K562 (cell line): ENCODE measurements at regions not wholly inside any gene's neighbourhood (a gene's known extent, or its start where the extent isn't known, plus 50 kb on each side); places are given as distances from the start of the nearest gene placed in this dataset.

Experiments
- ATAC-seq: fragments of 200-7000 bp; cut with Tn5 transposase; 3 replicates; pipeline ENCODE4 v1.9.1; 2020; ENCODE audit warnings: moderate library complexity
- BruUV-seq: library from RNA; stranded (reverse); fragments of 400-500 nt; replicated peaks from 2 replicates; lab custom pipeline; 2021; lab: Mats Ljungman, UMichigan
- CTCF ChIA-PET: fragments of 300-600 bp; formaldehyde crosslinking; extraction: SDS; loops from one replicate; lab custom pipeline; 2021; ENCODE audit warnings: low intra/inter-chr PET ratio; lab: Yijun Ruan, JAX
- POLR2A ChIA-PET: fragments of 300-600, 350-650 bp; sonication (Branson Sonifier 250); formaldehyde crosslinking; extraction: SDS; loops from one replicate; lab custom pipeline; 2021; ENCODE audit warnings: antibody characterized with exemption, inconsistent platforms; lab: Yijun Ruan, JAX
- DNase-seq, 4 experiments: peaks; one replicate each; pipeline versions ENCODE4 v3.0.0 to v3.0.0-alpha.2; 2011 to 2018; ENCODE audit warnings: low spot score in 3 of 4, mixed read lengths in 3 of 4; ENCODE audit errors: extremely low read depth in 1 of 4
- FAIRE-seq: peaks from 2 replicates; lab custom pipeline; 2011; peaks lifted over from hg19 to GRCh38; lab: Jason Lieb, UNC
- H2AFZ ChIP-seq: 2 replicates; pipeline ENCODE4 v1.6.0; 2011; ENCODE audit warnings: low read depth, low read length, control low read depth, inconsistent platforms
- H3K27ac ChIP-seq: fragments of 200-600 bp; 3 replicates; pipeline ENCODE4 v1.8.0; 2011; ENCODE audit warnings: low read depth, mild to moderate bottlenecking, control low read depth, inconsistent platforms, low read length, moderate library complexity, mixed read lengths; ENCODE audit errors: extremely low read depth
- H3K27me3 ChIP-seq, 2 experiments: fragments of 300-600 bp in 1 of 2; 2 replicates in 1 of 2; 3 replicates in 1 of 2; pipeline versions ENCODE4 v1.6.0 to v1.8.0; 2011; ENCODE audit warnings: inconsistent platforms in 2 of 2, low read length in 2 of 2, mild to moderate bottlenecking in 1 of 2, mixed read lengths in 1 of 2, moderate library complexity in 1 of 2; ENCODE audit not compliant: control insufficient read depth in 2 of 2, insufficient read depth in 2 of 2
- H3K36me3 ChIP-seq: fragments of 300-600 bp; 3 replicates; pipeline ENCODE4 v1.8.0; 2011; ENCODE audit warnings: mild to moderate bottlenecking, low read length, inconsistent platforms; ENCODE audit not compliant: control insufficient read depth, insufficient read depth
- H3K4me1 ChIP-seq, 2 experiments: fragments of 200-600 bp in 1 of 2; replicated peaks in 1 of 2; 2 replicates in 1 of 2; 3 replicates in 1 of 2; pipeline versions ENCODE4 v1.5.1 to v1.8.0; 2011; ENCODE audit warnings: inconsistent platforms in 2 of 2, low read length in 2 of 2, mild to moderate bottlenecking in 1 of 2, mixed read lengths in 1 of 2, moderate library complexity in 1 of 2; ENCODE audit not compliant: control insufficient read depth in 2 of 2, insufficient read depth in 2 of 2
- H3K4me2 ChIP-seq: 2 replicates; pipeline ENCODE4 v1.6.1; 2011; ENCODE audit warnings: low read length, control low read depth, inconsistent platforms, mixed read lengths; ENCODE audit not compliant: insufficient read depth
- H3K4me3 ChIP-seq: fragments of 200-600 bp; sonication (generic), shearing (Covaris generic); 2 replicates; pipeline ENCODE4 v1.5.1; 2016; ENCODE audit warnings: control low read depth, inconsistent platforms
- H3K79me2 ChIP-seq: fragments of 200-600 bp; 3 replicates; pipeline ENCODE4 v1.8.0; 2011; ENCODE audit warnings: low read length, inconsistent platforms; ENCODE audit not compliant: control insufficient read depth, insufficient read depth
- H3K9ac ChIP-seq, 2 experiments: 2 replicates each; pipeline versions ENCODE4 v1.6.0 to v1.6.1; 2011; ENCODE audit warnings: low read depth in 2 of 2, low read length in 2 of 2, control low read depth in 1 of 2, inconsistent platforms in 1 of 2, mild to moderate bottlenecking in 1 of 2, mixed read lengths in 1 of 2; ENCODE audit not compliant: insufficient read depth in 1 of 2
- H3K9me1 ChIP-seq: one replicate; pipeline ENCODE4 v1.6.0; 2011; ENCODE audit warnings: inconsistent platforms, mild to moderate bottlenecking, low read length, moderate library complexity; ENCODE audit not compliant: control insufficient read depth, insufficient read depth
- H3K9me3 ChIP-seq: replicated peaks from 2 replicates; pipeline ENCODE4 v1.5.1; 2011; ENCODE audit warnings: low read depth, low read length, inconsistent platforms; ENCODE audit not compliant: control insufficient read depth, insufficient read depth
- H4K20me1 ChIP-seq: replicated peaks from 2 replicates; pipeline ENCODE4 v1.6.1; 2011; ENCODE audit warnings: low read length, inconsistent platforms, mixed read lengths; ENCODE audit not compliant: control insufficient read depth, insufficient read depth
- ARID2 ChIP-seq: fragments of 450-650 bp; IDR thresholded peaks from 2 replicates; pipeline ENCODE4 v1.6.1; 2017; ENCODE audit warnings: antibody characterized with exemption, mild to moderate bottlenecking
- HOXB6 ChIP-seq: fragments of 250-450 bp; sonication (Bioruptor Pico); IDR thresholded peaks from 2 replicates; pipeline ENCODE4 v1.5.1; 2022; ENCODE audit warnings: mild to moderate bottlenecking, borderline replicate concordance
- PHB ChIP-seq: fragments of 250-450 bp; sonication (Bioruptor Pico); IDR thresholded peaks from 2 replicates; pipeline ENCODE4 v1.5.0; 2021
- RFX5 ChIP-seq: IDR thresholded peaks from 2 replicates; pipeline ENCODE4 v1.6.1; 2011; ENCODE audit warnings: low read depth, mild to moderate bottlenecking, improper control_type of control experiment, low read length
- ZNF239 ChIP-seq: fragments of 250-450 bp; sonication (Bioruptor Pico); IDR thresholded peaks from 2 replicates; pipeline ENCODE4 v1.4.0; 2020; ENCODE audit warnings: mild to moderate bottlenecking
- ZNF253 ChIP-seq: fragments of 250-450 bp; sonication (Bioruptor Pico); conservative IDR thresholded peaks from 2 replicates; pipeline ENCODE4 v1.6.1; 2021; ENCODE audit warnings: mild to moderate bottlenecking
- ZNF830 ChIP-seq: fragments of 250-450 bp; sonication (Bioruptor Pico); IDR thresholded peaks from 2 replicates; pipeline ENCODE4 v1.5.0; 2021; ENCODE audit warnings: mild to moderate bottlenecking
- WGBS: fragments of 100-300 bp; shearing (Covaris generic); methylation state at CpG from one replicate; pipeline ENCODE4 v1.1.6; 2016; ENCODE audit warnings: low coverage, mixed read lengths; ENCODE audit not compliant: insufficient coverage; ENCODE audit errors: missing lambda C conversion rate; 5-methylcytosine and 5-hydroxymethylcytosine counted together
- in situ Hi-C: fragments of 300-500 bp; cut with MboI; formaldehyde crosslinking; loops from 4 replicates; pipeline ENCODE4 v1.15.0; 2018; ENCODE audit warnings: inconsistent platforms, mixed read lengths
- intact Hi-C: fragments of 100-400 bp; cut with micrococcal nuclease; formaldehyde crosslinking; loops from 2 replicates; pipeline ENCODE4 v1.14.2; 2022
- TF ChIP-seq, protein P1 (sequence below): sonication (generic); formaldehyde crosslinking; IDR thresholded peaks from 2 replicates; pipeline ENCODE4 v1.8.1; 2022; ENCODE audit warnings: missing genetic modification reagents
- TF ChIP-seq, protein P2 (sequence below): sonication (generic); formaldehyde crosslinking; IDR thresholded peaks from 2 replicates; pipeline ENCODE4 v1.8.1; 2022; ENCODE audit warnings: missing genetic modification reagents
- TF ChIP-seq, protein P3 (sequence below): fragments of 250-450 bp; sonication (Bioruptor Pico); IDR thresholded peaks from 2 replicates; pipeline ENCODE4 v1.8.0; 2022; ENCODE audit warnings: inconsistent platforms
- TF ChIP-seq, protein P4 (sequence below): sonication (generic); formaldehyde crosslinking; IDR thresholded peaks from 2 replicates; pipeline ENCODE4 v1.8.1; 2023; ENCODE audit warnings: mild to moderate bottlenecking, missing genetic modification reagents
- TF ChIP-seq, protein P5 (sequence below): sonication (generic); formaldehyde crosslinking; IDR thresholded peaks from 2 replicates; pipeline ENCODE4 v1.8.1; 2023; ENCODE audit warnings: mild to moderate bottlenecking, missing genetic modification reagents

DNA sequence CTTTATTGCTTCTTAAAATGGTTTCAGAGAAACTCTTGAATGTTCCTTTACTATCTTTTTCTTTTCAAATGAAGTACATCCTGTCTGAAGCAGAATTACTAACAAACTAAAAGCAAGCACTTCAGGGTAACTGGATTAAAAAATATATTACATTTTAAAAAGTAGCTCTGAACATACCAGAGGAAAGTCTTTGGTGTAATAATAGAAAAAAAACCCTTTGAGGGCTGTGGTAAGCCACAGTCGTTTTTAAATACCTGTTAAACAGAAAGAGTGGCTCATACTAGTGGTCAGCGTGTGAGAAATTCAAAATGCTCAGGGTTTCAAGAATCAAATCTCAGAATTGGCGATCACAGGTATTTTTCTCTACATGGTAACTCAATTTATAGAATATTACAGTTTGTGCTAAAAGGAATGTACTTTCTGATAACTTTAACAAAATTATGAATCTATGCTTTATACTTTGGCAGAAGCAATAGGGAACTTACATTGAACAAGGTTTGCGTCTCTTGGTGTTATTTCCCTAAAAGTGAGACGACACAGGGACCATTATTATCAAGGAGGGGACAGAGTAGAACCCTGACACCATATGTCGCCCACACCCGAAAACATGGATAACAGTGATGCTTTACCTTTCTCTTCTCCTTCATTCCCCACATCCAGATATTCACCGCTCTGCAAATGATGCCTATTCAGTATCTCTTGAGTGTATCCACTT is 97.0 kb upstream of the DPH5 start (continued):
- TF ChIP-seq, protein P1, sequence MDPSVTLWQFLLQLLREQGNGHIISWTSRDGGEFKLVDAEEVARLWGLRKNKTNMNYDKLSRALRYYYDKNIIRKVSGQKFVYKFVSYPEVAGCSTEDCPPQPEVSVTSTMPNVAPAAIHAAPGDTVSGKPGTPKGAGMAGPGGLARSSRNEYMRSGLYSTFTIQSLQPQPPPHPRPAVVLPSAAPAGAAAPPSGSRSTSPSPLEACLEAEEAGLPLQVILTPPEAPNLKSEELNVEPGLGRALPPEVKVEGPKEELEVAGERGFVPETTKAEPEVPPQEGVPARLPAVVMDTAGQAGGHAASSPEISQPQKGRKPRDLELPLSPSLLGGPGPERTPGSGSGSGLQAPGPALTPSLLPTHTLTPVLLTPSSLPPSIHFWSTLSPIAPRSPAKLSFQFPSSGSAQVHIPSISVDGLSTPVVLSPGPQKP (CRISPR knock-in tag) = no peak
- TF ChIP-seq, protein P2, sequence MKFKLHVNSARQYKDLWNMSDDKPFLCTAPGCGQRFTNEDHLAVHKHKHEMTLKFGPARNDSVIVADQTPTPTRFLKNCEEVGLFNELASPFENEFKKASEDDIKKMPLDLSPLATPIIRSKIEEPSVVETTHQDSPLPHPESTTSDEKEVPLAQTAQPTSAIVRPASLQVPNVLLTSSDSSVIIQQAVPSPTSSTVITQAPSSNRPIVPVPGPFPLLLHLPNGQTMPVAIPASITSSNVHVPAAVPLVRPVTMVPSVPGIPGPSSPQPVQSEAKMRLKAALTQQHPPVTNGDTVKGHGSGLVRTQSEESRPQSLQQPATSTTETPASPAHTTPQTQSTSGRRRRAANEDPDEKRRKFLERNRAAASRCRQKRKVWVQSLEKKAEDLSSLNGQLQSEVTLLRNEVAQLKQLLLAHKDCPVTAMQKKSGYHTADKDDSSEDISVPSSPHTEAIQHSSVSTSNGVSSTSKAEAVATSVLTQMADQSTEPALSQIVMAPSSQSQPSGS (CRISPR knock-in tag) = no peak
- TF ChIP-seq ZNF253 (CRISPR knock-in tag) (no peak), ZNF239 (CRISPR knock-in tag) (no peak)

DNA sequence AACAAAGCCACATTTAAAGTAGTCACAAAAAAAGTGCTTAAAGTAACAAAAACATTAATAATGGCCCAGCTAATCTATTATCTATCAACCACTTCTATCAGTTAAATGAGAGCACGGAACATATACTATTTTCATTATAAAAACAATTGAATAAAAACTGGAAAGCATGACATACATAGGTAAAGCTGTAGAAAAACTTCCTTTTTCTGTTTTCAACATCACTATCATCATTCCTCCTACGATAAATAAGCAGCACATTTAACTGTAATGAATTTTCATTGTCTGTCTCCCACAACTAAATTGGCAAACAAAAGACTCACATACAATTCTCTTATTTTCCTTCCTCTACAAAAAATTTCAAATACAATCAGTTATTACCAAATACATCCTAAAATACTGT is 96.4 kb upstream of the DPH5 start:
- CTCF ChIA-PET = no interaction called here
- no TSS peak for BruUV-seq
- peaks cover 0 to 14% of the 10 kb centered on the region in 2 experiments; a peak in 3 of 5 replicates for H3K4me1 ChIP-seq
- ATAC-seq (no peak), FAIRE-seq (no peak), DNase-seq (no peak)
- intact Hi-C loops = no loop called here
- no peak overlapping the region for H3K4me2 ChIP-seq
- 54% methylated on average over 2 of the region's 2 CpGs for WGBS
- in situ Hi-C loops = no loop called here
- H3K4me3 ChIP-seq = no peak overlapping the region
- H2AFZ ChIP-seq = no peak overlapping the region
- no peaks in the 10 kb centered on the region for H3K9me3 ChIP-seq
- POLR2A ChIA-PET = no interaction called here
- H3K27ac ChIP-seq = no peak overlapping the region
- no peaks in the 10 kb centered on the region for H4K20me1 ChIP-seq
- H3K9ac ChIP-seq = no peak overlapping the region
- H3K36me3 ChIP-seq = no peaks in the 10 kb centered on the region
- no peaks in the 10 kb centered on the region for H3K27me3 ChIP-seq
- no peaks in the 10 kb centered on the region for H3K9me1 ChIP-seq
- no peaks in the 10 kb centered on the region for H3K79me2 ChIP-seq
- TF ChIP-seq ARID2 (no peak), RFX5 (no peak), ZNF830 (CRISPR knock-in tag) (no peak), HOXB6 (no peak), PHB (CRISPR knock-in tag) (no peak)
- TF ChIP-seq, protein P3, sequence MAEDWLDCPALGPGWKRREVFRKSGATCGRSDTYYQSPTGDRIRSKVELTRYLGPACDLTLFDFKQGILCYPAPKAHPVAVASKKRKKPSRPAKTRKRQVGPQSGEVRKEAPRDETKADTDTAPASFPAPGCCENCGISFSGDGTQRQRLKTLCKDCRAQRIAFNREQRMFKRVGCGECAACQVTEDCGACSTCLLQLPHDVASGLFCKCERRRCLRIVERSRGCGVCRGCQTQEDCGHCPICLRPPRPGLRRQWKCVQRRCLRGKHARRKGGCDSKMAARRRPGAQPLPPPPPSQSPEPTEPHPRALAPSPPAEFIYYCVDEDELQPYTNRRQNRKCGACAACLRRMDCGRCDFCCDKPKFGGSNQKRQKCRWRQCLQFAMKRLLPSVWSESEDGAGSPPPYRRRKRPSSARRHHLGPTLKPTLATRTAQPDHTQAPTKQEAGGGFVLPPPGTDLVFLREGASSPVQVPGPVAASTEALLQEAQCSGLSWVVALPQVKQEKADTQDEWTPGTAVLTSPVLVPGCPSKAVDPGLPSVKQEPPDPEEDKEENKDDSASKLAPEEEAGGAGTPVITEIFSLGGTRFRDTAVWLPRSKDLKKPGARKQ = no peak
- TF ChIP-seq, protein P4, sequence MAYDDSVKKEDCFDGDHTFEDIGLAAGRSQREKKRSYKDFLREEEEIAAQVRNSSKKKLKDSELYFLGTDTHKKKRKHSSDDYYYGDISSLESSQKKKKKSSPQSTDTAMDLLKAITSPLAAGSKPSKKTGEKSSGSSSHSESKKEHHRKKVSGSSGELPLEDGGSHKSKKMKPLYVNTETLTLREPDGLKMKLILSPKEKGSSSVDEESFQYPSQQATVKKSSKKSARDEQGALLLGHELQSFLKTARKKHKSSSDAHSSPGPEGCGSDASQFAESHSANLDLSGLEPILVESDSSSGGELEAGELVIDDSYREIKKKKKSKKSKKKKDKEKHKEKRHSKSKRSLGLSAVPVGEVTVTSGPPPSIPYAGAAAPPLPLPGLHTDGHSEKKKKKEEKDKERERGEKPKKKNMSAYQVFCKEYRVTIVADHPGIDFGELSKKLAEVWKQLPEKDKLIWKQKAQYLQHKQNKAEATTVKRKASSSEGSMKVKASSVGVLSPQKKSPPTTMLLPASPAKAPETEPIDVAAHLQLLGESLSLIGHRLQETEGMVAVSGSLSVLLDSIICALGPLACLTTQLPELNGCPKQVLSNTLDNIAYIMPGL = no peak
- TF ChIP-seq, protein P5, sequence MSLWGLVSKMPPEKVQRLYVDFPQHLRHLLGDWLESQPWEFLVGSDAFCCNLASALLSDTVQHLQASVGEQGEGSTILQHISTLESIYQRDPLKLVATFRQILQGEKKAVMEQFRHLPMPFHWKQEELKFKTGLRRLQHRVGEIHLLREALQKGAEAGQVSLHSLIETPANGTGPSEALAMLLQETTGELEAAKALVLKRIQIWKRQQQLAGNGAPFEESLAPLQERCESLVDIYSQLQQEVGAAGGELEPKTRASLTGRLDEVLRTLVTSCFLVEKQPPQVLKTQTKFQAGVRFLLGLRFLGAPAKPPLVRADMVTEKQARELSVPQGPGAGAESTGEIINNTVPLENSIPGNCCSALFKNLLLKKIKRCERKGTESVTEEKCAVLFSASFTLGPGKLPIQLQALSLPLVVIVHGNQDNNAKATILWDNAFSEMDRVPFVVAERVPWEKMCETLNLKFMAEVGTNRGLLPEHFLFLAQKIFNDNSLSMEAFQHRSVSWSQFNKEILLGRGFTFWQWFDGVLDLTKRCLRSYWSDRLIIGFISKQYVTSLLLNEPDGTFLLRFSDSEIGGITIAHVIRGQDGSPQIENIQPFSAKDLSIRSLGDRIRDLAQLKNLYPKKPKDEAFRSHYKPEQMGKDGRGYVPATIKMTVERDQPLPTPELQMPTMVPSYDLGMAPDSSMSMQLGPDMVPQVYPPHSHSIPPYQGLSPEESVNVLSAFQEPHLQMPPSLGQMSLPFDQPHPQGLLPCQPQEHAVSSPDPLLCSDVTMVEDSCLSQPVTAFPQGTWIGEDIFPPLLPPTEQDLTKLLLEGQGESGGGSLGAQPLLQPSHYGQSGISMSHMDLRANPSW (CRISPR knock-in tag) = no peak
